HG02588 (cell line): ENCODE measurements at regions not wholly inside any gene's neighbourhood (a gene's known extent, or its start where the extent isn't known, plus 50 kb on each side); places are given as distances from the start of the nearest gene placed in this dataset.

Source experiments
- ATAC-seq: cut with Tn5 transposase; IDR thresholded peaks from one replicate; pipeline ENCODE4 v1.9.1; 2021; ENCODE audit warnings: mild to moderate bottlenecking, moderate library complexity; ENCODE audit not compliant: unreplicated experiment

DNA sequence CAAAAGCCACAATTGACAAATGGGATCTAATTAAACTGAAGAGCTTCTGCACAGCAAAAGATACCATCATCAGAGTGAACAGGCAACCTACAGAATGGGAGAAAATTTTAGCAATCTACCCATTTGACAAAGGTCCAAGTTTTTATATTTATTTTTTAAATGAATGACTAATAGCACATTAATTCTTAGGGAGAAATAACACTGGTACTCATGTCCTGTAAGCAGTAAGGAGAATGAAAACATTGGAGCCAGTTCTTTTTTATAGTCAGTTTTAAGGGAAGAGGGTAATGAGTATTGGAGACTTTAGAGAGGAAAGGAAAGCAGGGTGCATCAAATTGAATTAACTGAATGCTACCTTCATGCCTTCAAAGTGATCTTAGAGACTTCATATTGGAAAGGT is 404.7 kb upstream of the TGFBR2 start:
- no peak for ATAC-seq

DNA sequence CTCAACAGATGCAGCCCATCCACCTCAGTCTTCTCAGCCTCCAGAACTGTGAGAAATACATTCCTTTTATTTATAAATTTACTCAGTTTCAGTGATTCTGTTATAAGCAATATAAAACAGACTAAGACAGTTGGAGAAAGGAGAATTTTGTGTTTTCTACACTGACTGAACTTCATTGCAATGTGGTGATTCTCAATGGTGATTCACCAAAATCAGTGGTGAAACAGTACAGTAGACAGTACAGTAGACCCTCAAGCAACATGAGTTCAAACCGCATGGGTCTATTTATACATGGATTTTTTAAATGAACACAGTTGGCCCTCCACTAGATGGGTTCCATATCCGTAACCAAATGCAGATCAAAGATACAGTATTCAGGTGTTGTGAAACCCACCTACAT is 403.1 kb upstream of the TGFBR2 start:
- ATAC-seq = no peak

DNA sequence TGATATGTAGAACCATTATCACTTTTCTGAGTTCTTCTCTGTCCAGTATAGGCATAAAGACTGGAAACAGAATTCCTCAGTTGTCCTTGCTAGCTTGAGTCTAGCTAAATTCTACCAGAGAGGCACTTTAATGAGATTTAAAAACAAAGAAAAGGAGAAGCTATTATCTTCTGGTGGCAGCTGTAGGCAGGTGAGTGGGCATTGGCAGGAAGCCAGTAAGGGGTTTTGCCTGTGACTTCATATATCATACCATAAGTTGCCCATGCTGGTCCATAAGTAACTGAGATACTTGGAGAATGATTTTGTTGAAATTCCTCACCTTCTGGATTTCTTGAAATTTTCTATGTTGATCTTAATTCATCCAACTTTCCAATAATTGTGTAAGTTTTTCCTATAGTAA is 402.3 kb upstream of the TGFBR2 start:
- ATAC-seq = no peak

DNA sequence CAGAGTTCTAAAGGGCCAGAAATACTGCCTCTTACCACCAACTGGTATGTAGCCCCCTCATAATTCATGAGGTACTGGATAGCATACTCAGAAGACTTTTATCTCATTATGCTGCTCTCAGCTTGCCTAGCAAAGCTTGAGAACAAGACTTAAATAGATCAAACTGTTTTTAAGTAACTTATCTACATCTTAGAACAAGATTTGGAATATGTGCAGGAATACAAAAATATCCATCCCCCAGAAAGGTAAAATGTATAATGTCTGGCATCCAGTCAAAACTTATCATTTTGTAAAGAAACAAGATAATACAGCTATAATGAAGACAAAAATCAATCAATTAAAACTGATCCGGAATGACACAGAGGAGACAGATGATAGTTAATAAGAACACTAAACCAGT is 400.4 kb upstream of the TGFBR2 start:
- ATAC-seq = no peak

DNA sequence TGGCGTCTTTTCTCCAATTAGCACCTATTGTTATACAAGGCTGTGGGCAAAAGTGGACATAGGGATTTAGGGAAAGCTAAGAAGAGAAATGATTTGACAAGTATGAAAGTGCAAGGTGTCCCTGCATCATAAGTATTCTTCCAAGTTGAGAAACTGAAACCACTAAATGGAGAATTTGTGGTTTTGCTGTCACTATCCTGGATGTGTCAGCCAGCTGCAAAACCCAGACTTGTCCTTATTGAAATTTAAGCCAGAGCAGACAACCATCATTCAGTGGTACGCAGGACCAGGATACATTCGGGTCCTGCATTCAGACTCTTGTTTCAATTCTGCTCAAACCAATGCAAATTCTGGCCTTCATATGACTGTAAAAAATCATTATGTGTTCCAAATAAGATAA is 384.8 kb upstream of the TGFBR2 start:
- no peak for ATAC-seq

DNA sequence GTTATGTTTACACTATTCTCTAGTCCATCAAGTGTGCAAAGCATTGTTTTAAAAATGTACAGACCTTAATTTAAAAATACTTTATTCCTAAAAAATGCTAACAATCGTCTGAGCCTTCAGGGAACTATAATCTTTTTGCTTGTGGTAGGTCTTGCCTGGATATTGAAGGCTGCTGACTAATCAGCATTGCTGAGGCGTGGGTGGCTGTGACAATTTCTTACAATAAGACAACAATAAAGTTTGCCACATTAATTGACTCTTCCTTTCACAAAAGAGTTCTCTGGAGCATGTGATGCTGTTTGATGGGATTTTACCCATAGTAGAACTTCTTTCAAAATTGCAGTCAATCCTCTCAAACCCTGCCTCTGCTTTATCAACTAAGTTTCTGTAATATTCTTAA is 384.0 kb upstream of the TGFBR2 start:
- no peak for ATAC-seq

DNA sequence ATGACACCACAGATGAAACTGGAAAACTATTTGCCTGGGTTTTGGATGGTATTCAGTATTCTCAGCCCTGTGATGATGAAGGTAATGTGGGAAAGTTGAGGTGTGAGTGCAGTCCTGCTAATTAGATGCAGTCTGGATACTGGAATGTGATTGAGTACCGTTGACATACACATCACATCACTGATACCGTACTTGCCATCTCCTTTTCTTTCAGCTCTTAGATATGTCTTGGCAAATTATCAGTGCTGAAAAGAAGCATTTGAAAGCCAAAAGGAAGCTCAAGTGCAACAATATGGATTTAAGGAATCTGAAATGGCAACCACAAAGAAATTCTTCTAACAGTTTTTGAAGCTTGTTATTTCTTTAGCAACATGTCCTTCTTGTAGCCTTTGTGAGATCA is 381.4 kb upstream of the TGFBR2 start:
- ATAC-seq = no peak

DNA sequence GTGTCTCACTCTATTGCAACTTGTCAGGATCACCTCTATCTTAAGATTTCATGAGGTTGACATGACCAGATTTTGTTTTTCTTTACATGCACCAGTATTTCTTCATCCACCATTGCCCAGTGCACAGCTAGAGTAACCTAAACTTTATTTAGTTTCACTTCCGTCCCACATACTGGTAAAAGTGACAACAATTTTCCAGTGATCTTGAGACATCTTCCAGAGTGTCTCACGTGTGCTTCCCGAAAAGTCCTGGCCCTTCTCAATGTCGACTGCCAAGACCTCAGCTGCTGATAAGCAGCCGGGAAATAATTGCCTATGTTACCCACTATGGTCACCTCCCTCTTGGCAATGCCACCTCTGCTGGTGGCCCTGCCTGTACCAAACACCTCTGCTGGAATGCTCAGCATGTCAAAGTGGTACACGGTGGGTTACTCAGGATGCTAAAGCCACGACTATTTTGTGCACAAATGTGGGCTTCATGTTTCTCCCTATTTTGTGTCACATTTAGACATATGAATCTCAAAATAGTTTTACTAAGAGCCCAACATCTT is 379.7 kb upstream of the TGFBR2 start:
- no peak for ATAC-seq

DNA sequence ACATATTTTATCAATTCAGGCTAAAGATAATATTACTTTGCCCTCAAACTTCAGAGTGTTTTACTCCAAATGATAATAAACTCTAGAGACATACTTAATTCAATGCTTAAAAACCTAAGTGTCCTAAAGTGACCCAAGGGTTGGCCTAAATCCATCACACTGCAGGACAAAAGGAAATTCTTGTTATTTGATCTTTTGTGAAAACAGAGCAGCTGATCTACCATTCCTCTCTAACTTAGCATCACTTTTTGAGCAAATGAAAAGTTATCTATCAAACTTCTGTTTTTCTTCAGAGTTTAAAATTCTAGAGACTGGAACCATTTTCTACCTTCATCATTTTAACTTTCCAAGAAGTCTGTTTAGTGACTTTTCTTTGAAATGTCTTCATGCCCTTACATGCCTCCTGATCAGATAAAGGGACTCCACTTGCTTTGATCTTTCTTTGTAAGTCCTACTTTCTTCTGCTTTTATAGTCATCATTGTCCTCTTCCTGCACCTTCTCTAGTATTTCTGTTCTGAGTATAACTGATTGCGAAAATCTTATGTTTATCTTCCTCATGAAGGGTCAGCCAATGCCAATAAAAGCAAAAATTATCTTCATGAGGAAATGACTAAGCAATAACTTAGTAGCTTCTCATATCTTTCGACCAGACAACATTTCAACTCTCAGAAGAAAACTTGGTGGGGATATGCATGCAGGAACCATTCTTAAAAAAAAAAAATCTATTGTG is 378.7 kb upstream of the TGFBR2 start:
- ATAC-seq = no peak

DNA sequence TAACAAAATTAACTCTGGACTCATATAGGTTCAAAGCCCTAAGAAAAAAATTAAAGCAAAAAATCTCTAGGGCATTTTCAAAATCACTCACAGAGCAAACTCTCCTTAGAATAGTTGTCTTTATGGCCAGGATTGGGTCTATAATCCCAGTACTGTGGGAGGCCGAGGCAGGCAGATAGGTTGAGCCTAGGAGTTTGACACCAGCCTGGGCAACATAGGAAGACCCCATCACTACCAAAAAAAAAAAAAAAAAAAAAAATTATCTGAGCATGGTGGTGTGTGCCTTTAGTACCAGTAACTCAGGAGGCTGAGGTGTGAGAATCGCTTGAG is 378.1 kb upstream of the TGFBR2 start:
- no peak for ATAC-seq

DNA sequence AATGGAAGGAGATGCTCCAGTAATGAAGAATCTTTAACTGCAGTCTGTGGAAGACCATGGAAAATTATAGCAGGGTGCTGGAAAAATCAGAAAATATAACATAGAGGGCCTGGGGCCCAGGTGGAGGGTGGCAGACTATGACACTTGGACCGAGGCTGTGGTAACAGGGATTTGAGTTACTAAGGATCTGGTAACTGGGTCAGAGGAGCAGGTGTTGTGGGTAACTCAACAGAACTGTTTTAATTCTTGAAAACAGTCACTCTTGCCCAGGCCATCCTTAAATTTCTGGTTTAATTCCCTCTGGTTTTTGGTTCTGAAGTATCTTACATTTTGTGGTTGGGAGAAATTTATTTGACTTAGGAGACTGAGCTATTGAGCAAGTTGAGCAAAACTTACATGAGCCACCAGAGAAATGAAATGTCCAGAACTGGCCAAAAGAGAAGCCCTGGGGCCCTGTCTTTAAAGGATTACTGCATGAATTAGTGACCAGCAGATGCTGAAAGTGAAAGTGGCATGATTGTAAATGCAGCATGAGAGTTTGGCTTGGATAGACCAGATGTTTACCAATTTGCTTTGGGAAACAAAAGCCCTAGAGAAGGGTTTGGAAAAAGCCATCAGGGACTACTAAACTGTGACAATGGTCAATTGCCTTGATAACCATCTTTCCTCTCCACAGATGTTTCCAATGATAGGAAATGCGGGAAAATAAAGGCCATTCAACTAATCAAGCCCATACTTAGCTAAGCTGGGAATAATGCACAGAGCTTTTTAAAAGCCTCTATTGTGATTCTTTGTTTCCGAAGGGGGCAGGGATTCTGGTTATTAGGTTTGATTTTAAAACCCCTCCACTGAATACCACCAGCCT is 374.9 kb upstream of the TGFBR2 start:
- no peak for ATAC-seq

DNA sequence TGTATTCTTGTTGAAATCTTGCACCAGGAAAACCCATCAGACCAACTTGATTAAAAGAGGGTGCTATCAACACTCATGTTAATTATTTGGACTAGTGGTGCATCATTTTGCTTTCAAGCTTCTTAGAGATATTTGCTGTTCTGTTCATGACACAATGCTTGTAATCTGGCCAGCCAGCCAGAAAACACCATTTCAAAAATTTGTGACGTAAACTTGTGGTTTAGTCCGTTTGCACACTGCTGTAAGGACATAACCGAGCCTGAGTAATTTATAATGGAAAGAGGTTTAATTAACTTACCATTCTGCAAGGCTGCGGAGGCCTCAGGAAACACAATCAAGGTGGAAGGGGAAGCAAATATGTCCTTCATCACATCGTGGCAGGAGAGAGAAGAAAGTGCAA is 374.3 kb upstream of the TGFBR2 start:
- no peak for ATAC-seq

DNA sequence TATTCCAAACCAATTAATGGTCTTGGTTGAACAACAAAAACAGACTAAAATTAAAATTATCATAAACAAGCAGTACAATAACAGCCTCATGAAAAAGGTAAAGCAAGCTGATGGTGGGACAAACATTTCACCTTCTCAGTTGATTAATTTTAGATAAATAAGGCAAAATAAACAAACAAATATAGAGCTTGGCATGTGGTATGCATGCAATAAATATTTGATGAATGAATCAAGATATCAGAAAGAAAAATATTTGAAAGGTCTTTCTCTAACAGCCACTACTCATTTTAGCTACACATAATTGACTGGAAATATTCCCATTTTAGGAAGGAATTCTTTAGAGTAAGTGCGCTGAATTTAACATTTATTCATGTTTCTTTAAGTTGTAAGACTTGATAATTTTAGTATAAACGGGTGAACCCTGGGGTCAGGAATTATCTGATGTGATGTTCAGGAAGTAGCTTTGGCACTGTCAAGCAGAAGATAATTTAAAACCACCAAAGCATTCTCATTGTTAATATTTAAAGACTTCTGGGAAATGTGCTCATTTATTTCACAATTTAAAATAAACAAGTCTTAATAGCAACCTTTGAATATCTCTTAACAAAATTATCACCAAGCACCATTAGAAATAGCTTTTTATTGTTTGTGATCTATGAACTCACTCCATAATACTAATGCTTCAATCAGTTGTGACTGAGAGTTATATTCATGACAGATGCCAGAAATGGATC is 372.3 kb upstream of the TGFBR2 start:
- no peak for ATAC-seq

DNA sequence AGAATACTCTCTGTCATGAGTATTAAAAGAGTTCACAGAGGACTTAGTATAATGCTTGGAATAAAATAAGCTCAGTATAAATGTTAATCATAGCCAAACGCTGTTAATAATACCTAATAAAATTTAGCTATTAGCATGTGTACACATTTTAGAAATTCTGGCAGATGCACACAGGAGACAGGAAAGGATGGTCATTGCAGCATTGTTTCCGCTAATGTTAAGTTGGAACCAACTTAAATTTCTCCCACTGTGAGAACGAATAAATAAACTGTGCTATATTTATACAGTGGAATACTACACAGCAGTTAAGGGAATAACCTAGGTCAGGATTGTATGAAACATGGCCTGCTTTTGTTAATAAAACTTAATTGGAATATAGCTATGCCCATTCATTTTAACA is 370.4 kb upstream of the TGFBR2 start:
- ATAC-seq = no peak

DNA sequence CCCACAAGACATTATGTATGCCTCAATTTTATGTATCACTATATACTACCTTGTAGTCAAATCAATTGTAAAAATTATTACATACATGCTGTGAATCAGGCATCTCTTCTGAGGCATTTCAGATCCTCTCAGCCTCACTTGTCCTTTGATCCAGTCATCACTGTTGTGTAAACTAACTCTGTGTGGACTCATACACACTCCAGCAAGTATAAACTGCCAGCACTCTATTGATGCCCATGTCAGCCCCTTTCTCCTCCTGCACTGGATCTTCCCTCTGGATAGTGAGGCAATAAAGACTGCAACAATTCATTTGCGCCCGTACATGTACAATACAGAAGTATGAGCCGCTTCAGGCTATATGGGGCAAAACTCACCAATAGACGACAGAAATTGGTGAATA is 364.7 kb upstream of the TGFBR2 start:
- no peak for ATAC-seq

DNA sequence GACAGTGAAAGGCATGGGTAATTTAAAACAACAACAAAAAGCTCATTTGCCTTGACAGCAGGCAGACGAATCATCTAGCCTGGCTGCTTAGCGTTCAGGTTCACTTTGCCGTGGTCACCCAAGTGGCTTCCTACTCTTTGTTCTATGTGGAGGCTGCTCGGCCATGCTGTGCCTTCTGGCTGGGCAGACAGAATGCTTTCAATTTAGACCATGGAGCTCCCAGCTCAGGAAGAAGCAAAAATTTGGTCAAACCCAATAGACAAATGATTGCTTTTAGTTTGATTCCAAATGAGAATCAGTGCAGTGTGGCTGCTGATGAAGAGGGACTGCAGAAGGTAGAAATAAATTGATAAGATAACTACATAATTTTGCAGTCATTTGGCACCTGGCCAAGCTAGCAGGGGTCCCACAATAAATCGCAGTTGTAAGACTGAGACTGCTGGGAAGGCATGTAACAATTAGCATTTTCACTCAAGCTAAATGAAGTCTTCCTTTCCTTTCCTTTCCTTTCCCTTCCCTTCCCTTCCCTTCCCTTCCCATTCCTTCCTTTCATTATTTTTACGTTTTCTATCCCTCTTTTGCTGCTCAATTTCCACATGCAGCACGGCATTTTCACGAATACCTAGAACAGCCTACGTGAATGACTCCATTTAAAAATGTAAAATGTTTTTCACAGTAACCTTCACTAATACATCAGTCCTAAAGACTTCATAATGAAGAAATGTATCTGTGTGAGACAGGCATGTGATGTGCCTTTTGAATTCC is 360.4 kb upstream of the TGFBR2 start:
- no peak for ATAC-seq

DNA sequence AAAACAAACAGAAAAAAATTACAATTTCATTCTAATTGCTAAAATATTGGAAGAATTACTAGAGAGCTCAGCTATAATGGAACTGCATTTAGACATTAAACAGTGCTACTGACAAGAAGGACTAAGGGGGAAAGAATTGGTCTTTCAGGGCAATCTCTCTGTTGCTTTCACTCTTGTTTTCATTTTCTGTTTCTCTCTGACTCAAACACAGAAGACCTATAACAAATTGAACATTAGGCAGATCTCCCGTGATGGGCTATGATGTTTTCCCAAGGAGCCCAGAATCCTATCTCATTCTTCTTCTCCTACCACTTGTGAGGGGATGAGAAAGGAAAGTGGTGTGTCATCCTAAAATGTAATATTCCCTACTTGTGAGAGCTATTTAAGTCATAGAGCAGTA is 358.0 kb upstream of the TGFBR2 start:
- peak; percentile 65 for ATAC-seq

DNA sequence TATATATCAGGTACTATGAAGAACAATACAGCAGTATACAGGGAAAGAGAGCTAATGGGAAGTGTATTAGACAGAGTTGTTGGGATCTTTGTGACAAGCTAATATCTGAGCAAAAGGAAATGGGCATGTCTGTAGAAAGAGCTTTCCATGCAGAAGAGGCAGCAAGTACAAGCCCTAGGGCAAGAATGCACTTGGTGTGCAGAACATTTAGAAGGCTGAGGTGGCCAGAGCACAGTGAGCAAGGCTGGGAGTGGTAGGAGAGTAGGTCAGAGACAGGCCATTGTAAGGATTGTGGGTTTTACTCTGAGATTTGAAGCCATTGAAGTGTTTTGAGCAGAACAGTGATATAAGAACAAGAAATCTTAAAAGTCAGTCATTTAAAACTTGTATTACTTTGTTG is 353.9 kb upstream of the TGFBR2 start:
- no peak for ATAC-seq

DNA sequence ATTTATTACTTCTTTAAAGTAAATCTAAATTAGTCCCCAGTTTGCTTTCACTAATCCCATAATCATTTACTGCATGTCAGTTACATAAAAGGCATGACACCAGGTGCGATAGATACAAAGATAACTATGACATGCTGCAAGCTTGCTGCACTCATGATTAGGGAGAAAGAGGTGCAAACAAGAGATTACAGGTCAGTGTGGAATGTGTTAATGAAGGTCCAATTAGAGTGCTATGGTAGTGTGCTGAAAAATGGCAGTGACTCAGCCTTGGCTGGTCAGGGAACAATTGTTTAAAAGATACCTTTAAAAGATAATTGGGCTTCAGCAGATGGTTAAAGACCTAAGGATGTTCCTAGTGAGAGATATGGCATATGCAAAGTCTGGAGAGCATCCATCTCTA is 352.6 kb upstream of the TGFBR2 start:
- ATAC-seq = no peak

DNA sequence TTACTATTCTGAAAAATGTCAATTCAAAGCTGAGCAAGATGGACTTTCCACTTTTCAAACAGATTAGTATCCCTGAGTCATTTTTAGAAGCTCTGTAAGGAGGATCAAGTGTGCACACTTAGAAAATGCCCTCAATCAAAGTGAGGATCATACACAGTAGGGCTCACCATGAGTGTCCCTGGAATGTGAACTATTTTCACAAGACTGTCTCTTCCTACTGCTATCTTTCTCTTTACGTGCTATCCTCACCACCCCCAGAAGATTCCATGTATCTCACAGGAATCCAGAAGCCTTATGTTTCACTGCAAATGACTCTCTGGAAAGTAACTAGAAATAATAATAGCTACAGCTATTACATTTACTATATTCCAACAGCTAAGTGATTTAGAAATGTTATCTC is 349.9 kb upstream of the TGFBR2 start:
- no peak for ATAC-seq
